GM19035 (cell line): ENCODE measurements at regions not wholly inside any gene's neighbourhood (a gene's known extent, or its start where the extent isn't known, plus 50 kb on each side); places are given as distances from the start of the nearest gene placed in this dataset.

Experiments used
- ATAC-seq: cut with Tn5 transposase; IDR thresholded peaks from one replicate; pipeline ENCODE4 v1.9.1; 2021; ENCODE audit not compliant: unreplicated experiment

DNA sequence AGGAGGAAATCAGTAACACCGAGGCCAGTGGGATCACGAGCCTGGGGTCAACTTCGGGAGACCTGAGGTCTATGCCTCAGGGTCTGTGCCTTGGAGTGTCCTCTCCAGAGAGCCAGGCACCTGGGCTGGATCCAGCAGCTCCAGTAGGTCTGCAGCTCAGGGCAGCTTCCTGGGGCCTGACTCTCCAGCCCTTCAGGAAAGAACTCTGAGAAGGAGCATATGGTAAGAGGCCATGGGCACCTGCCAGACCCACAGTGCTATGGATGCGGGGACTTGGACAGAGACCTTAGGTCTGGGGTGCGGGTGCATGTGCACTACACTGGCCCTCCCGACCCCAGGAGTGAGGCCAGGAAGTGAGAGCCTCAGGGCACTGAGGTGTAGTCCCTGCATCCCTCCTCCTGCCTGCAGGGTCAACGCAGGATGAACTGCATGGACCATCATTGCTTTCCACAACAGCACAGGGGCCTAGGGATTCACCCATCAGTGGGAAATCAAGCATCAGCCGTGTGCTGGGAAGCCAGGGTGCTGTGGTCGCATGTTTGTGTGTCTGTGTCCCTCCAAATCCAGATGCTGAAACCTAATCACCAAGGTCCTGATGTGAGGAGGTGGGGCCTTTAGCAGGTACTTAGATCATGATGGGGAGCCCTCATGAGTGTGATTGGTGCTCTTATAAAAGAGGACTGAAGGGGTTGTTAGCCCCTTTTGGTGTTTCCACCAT, 210.9 kb upstream of the CST7 start:
- ATAC-seq: no peak

DNA sequence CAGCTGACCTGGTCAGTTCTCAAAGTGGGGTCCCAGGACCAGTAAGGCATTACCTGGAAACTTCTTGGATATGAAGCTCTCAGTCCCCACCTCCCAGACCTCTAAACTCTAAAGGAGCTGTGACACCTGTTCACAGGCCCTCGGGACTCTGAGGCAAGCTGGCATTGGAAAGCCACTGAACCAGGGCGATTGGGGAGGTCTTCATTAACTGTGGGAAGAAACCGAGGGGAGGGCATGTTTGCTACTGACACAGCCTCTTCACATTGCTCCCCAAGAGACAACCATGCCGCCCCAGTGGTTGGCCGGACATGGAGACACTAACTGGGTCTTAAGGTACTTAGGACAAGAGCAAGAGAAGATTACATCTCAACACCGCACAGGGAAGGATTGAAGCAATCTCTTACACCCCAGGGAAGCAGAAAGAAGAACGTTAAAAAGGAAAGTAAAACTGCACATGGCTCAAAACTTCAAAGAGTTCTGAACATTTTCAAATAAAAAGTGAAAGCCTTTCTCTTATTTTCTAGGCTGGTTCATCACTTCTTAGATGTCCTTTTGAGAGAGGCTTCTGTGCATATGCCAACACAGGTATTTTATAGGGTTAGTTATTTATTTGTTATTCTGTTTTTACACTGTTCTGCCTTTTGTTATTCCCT, 210.0 kb upstream of the CST7 start:
- ATAC-seq: no peak

DNA sequence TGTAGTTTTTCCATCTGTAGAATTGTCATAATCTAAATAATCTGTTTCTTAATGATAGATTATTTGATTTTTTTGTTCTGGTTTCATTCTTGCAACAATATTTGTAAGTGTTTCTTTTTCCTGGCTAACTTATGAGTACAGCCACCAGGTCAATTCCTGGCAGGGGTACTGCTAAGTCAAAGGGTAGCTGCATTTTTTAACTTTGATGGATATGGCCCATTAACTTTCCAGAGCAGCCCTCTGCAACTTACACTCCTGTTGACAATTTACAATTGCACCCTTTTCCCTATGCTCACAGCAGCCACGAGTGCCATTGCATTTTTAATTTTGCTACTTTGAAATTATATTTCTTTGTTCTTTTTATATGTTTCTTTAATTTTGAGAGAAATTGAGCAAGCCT, 209.3 kb upstream of the CST7 start:
- no peak for ATAC-seq

DNA sequence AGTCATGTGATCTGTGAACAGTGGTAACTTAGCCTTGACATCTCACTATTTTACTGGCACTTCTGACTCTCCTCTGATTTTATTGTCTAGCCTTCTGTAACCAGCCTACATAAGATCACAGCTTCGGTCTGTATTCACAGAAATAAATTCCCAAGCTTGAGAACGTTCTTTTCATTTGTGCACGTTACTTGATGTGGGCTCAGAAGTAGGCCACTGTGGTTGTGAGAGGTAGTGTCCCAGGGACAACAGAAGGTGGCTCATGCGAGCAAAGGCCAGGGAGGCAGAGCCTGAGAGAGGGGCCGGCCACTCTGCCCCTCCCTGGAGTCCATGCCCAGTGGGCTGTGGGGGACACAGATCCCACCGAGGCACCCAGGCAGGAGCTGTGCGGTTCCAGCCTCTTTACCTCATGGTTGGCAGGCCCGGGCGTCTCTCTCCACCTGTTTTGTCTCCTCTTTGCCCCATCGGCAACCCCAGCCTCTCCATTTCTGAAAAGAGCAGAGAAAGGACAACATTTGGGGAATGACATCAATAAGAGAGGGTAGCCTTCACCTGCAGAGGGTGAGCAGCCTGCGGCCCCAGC, 207.5 kb upstream of the CST7 start:
- ATAC-seq: no peak

DNA sequence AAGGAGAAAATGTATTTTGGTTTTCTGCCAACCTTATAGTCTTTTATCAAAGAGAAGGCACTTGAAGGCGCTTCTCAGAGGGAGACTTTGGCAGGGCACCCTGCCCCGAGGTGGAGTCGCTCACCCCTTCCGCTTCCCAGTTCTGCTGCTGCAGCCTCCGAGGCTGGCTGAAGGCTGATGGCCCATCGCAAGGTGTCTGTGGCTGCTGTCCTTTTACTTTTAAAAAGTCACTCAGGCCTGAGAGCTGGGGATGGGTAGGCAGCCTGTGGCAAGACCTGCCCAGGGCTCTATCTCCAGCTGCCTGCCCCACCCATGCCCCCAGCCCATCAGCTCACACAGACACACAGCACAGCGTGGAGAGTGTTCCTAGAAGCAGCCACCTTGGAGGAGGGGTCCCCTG, 206.6 kb upstream of the CST7 start:
- no peak for ATAC-seq

- ATAC-seq: no peak
Observed at GRCh38 chr20:24742989-24743388, 206.1 kb upstream of the CST7 start.

DNA sequence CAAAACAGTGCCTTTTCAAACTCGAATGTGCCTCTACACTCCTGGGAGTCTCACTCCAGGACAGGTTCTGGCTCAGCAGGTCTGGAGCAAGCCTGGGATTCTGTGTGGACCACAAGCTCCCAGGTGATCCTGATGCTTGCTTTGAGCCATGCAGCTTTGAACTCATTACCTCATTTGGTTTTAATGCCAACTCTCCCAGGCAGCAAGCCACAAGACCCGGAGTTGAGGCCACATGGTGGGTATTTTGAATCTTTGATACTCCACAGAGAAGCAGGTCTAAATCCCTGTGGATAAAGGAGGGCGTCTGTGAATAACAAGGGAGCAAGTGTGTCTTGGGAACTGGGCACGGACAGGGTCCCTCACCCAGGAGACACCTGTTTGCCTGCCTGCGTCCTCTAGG, 205.4 kb upstream of the CST7 start:
- ATAC-seq: no peak

DNA sequence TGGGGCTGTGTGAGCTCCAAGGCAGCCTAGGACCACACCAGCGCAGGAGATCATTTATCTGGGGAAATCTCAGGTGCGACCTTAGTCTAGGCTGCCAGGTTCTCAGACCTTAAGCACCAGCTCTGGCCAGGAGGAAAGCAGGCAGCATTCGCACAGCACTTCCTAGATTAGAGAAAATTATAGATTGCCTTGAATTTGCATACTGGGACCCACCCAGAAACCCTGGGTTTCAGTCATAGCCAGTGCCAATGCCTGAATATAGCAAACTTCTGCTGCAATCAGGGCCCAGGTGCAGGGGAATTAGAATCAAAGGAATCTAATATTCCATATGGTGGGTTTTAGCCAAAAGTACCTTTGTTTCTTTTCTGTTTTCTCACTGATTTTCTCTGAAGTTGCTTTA, 204.3 kb upstream of the CST7 start:
- no peak for ATAC-seq

- no peak for ATAC-seq
Observed at GRCh38 chr20:24745206-24745605, 203.9 kb upstream of the CST7 start.

DNA sequence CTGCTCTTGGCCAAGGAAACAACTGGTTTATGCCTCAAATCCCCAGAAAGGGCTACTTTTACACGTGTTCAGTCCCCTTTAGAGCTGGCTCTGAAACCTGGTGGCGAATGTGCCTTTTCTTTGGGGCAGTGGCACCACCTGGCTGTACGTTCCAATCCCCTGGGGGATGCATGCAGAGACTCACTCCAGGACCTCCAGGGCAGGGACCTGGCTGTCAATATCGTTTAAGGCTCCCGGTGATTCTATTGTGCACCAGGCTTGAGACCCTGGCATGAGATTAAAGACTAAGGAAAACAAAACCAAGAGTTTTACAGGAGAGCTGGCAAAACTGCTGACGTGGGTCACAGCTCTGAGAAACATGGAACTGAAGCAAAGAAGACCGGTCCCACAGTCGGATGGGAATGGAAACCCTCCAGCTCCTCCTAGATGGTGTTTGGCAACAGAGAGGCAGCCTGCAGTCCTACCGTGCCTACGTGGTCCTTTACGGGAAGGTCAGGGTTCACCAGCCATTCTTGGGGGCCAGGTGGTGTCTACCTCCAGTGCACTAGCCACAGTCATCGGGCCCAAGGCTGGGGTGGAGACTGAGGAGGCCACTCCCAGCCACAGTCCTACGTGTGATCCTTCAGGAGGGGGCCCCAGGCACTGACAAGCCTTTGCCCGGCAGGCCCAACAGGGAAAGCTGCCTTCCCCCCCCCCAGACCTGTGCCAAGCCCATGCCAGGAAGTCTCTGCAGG, 203.3 kb upstream of the CST7 start:
- no peak for ATAC-seq

GRCh38 chr20:24746351-24746685, 202.8 kb upstream of the CST7 start:
- ATAC-seq: no peak

GRCh38 chr20:24747010-24747712, 201.9 kb upstream of the CST7 start:
- ATAC-seq: no peak

DNA sequence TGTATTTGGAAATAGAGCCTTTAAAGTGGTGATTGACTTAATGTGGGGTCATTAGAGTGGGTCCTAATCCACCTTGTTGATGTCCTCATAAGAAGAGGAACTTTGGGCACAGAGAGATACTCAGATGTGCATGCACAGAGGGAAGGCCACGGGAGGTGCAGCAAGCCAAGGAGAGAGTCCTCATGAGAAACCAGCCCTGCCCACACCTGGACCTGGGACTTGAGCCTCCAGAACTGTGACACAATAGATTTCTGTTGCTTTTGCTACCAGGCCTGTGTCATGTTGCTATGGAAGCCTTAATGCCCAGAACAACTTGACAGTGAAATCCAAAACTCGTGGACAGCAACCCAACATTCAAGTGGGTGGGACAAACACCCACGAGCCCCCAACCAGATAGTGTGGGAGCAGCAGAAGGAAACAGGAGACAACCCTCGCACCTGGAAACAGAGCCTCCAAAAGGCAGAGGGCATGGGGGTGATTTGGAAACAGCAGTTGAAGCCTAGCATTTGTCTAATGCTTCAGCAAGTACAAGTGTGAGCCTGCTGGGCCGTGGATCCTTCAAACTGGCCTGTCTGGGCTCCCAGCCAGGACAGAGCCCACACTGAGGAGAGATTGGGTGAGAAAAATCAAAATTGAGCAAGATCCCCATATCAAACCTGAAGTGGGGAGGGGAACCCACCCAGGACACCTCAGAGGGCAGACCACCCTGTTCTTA, 201.0 kb upstream of the CST7 start:
- no peak for ATAC-seq

DNA sequence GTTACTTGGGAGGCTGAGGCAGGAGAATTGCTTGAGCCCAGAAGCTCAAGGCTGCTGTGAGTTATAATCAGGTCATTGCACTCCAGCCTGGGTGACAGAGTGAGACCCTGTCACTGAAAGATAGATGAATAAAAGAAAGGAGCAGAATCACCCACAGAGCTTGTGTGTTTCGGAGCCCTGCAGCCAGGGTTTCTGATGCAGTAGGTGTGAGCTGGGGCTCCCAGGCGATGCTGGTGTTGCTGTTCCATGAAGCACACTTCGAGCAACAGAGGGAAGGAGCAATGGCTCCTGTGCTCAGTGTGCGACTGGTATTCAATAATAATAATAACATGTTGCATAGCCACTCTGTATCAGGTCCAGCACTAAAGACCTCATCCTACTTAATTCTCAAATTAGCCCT, 197.5 kb upstream of the CST7 start:
- no peak for ATAC-seq

GRCh38 chr20:24752612-24753011, 196.5 kb upstream of the CST7 start:
- ATAC-seq: no peak

DNA sequence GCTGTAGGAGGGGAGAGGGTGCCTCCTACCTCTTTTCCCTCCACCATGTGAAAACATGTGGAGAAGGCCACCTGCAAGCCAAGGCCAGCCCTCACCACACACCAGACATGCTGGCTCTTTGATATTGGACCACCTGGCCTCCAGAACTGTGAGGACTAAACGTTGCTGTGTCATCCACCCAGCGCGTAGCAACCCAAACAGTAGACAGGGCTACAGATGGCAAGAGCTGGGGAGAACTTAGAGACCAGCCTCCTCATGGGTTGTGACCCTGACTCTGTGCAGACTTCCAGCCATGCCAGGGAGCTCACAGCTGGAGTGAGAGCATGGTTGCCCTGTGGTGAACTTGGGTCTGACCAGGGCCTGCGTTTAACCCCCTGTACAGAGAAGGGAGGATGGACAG, 195.9 kb upstream of the CST7 start:
- no peak for ATAC-seq

DNA sequence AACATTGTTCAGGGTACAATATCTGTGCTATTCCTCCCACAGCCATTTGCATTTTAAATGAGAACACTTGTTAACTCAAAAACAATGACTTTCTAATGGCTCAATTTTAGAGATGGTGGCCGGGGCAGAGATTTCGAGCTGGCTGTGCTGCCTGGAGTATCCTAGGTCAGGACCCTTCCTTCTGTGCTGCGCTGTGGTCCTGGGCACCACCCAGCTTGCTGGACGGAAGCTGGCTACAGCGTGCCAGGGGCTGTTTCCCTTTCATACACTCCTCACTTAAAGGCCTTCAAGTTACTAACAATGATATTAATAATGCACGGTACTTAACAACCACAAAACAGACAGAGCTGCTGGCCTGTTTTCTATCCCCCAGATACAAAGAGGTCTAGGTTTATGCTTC, 194.4 kb upstream of the CST7 start:
- ATAC-seq: no peak

DNA sequence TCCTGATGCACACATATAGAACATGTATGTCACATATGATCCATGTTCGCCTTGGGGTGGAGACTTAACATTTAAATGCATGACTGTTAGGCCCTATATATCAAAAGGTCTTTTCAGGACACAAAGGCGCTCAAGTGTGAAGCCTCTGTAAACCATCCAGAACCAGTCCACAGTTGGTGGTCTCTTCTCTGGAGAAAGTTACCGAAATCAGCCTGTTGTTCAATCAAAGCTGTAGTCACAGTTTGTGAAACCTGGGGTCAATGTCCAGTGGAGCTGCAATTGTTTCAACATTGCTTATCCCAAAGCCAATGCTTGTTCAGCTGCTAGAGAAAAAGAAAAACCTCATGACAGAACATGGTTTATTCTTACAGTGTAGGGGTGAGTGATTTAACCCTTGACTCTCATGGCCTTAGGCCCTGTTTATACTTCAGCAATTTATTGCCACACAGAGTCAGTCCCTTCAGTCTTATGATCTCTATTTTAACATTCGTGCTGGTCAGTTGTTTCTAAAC, 193.6 kb upstream of the CST7 start:
- no peak for ATAC-seq

DNA sequence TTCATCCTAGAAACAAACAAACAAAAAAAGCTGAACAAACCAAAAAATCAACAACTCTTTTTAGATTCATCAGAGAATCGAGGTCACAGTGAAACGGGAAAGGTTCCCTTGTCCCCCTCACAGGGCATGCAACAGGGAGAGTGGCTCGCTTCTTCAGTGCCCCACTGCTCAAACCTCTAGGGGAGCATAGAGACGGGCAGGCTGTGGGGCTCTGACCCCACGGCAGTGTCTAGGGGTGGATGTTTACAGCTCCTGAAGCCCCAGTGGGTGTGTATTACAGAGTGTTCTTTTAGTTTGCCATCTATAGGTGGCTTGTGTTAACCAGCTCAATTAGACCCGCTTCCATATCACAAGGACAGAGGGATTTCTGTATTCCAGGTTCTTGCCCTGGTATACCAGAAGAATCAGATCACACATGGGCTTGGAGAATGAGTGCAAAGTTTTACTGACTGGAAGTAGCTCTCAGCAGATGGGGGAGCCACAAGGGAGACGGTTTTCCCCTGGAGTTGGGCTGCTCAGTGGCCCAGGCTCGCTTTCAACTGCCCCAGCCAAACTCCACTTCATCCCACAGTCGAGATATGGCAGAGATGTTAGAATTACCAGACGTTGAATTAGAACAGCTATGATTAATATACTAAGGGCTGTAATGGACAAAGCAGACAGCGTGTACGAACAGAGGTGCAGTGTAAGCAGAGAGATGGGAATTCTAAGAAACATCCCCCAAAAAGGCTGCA, 192.6 kb upstream of the CST7 start:
- ATAC-seq: no peak
